Right renal pelvis (tissue), 4 donors: ENCODE measurements at regions not wholly inside any gene's neighbourhood (a gene's known extent, or its start where the extent isn't known, plus 50 kb on each side); places are given as distances from the start of the nearest gene placed in this dataset.

Experiments used
- DNase-seq, 4 donors: peaks; one replicate each; pipeline ENCODE4 v3.0.0-alpha.2; 2013; ENCODE audit warnings: low read depth in 4 of 4, low spot score in 3 of 4, missing footprints in 1 of 4

DNA sequence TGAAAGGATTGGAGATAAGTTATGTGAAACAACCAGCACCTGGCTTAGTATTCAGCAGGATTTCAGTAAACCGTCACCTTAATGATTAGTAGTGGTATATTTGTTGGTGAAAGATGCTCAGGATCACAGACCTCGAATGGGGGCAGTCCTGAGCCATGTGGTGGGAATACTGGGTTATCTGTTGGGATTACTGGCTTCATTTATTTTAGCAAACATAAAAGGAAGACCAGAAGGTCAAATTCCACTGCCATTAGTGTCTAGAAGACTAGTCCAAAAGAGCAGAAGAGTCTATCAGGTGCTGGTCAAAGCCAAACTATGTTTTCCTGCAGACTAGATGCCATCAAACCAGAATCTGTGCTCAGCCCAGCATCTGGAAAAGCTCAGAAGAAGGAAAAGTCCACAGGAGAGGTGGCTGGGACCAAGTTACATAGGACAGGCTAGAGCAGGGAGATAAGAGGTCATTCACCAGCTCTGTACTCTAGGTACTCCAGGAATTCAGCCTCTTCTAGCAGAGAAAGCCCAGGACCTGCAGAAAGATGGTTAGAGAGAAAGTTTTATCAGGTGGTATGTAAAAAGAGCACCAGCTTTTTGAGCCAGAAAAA is 343.4 kb downstream of the PLPP3 start:
- no peak for DNase-seq

DNA sequence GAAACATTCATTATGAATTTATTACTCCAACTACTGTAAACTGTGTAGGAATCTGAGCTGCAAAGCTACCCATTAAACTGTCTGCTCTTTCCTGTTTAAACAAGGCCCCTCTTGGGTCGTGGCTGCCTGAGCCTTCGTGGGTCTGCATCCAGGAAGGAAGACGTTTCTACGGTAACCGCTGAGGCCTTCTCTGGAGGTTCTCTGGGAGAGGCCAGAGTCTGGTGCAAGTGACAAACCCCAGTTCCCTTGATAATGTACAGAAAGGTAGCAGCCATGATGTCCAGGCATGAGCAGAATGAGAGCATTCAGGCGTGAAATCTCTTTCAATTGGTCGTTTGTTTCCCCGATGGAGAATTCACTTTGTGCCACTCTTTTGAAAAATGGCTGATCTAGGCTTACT is 350.2 kb downstream of the PLPP3 start:
- peak; percentile 41 to 66 (median 50) for DNase-seq

DNA sequence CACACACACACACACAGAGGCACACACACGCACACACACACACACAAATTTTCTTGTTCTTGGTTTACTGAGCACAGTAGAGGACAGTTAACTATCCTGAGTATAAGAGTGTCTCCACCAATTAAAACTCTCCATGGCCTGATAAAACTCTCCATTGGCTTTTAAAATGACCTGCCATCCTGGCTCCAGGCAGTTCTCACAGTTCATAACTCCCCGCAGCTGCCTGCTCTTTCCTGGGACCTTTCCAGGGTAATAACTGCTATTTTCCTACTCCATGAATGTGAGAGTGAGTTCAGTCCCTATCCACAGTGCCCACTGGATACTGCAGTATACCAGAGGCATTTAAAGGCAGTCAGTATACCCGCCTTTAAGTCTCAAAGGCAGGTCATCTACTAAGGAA is 351.5 kb downstream of the PLPP3 start:
- no peak for DNase-seq

DNA sequence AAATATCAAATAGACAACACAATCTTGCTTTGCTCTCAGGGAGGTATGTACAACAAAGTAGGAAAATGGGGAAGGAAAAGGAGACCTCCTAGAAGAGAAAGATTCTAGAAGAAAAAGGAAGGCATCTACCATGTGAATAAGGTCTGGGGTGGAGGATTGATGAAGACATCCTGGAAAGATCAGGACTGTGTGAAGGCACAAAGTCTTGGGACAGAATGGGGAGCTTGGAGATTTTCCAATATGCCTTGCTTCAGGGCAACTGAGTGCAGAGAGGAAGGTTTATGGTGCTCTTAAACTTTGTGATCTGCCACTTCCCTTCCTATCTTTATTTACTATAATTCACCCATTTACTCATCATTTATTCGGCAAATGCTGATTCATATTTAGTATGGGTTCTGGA is 352.0 kb downstream of the PLPP3 start:
- no peak for DNase-seq

DNA sequence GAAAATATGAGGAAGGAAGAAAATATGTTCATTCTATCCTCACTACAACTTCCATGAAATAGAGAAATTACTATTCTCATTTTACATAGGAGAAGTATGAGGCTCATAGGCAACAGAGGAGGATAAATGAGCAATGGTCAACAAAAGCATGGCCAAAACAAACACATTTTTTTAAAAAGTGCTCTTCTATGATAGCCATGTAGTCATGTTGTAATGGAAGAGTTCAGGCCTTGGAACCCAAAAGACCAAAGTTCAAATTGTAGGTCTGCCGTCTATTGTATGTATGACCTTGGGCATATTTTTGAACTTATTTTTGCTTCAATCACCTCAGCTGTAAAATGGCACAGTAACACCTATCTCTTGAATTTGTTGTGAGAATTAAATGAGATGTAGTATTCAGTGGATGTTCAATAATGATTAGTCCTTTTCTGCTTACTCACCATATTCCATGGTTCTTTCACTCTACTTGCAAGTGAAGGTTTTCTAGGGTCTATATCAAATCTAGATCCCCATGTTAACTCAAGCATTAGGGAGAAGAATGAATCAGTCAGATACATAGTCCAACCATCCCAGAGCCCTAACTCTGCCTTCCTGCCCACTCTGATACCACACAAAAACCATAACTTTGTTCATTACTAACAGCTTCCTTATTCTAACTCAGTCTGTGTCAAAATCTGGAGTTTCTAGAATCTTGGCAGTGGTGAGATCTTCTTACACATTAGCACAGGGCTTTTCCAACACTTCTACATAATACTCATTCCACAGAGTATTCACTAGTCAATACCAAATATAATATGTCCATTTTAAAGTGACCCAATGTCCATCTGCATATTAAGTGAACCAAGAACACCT is 353.2 kb downstream of the PLPP3 start:
- DNase-seq, result no peak

DNA sequence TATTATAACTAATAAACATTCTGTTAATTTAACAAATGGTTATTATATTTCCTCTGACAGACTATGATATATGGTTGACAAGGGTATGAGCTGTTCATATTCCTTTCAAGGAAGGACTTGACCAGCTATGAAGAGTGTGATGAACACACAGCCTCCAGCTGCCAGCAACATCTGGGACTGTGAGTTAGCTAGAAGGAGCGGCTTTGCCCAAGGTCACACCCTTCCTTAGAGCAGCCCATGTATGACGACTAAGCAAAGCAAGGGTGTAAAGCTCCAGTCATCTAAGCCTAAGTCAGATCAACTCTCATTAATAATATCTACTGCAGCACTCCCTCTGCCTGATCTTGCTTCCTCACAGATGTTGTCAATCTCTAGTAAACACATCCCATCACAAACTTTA is 355.4 kb downstream of the PLPP3 start:
- DNase-seq, result no peak

DNA sequence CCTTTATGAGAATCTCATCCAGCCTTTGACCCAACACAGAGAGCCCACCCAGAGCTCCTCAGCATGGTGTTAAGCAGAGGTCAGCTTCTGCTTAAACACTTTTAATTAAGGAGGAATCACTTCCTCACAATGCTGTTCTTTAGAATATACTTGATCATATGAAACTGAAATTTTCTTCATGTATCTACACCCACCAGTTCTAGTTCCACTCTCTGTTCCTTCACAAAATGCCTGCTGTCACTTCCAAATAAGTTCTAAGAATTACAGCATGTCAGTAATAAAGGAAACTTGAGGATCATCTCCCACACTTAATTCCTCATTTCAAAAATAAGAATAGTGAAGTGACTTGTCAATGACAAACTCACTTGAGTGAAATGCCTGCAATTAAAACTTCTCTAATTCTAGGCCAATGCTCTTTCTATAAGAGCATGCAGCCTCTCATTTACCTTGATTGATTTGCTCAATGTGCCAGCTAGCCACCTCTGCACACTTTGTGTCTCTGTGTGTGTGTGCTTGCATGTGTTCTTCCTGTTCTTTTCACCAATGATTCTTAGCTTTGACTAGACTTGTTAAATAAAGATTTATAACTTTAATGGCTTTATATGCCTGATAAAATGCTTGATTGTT is 356.3 kb downstream of the PLPP3 start:
- no peak for DNase-seq

DNA sequence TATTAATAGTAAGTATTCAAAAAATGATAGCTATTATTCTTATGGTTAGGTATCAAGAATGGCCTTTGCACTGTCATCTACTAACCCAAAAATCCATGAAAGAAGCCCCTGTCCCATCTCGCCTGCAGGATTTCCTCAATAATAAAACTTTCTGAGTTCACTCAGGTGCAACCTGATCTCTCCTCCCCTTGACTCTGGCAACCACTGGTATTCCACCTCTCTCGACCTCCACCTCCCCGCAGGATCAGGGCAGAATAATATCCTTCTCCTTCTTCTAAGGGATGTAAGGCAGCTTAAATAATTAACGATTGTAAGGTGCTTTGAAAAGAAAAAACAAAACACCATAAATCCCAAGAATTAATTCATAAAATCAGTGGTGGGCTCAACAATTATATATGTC is 359.3 kb downstream of the PLPP3 start:
- no peak for DNase-seq

DNA sequence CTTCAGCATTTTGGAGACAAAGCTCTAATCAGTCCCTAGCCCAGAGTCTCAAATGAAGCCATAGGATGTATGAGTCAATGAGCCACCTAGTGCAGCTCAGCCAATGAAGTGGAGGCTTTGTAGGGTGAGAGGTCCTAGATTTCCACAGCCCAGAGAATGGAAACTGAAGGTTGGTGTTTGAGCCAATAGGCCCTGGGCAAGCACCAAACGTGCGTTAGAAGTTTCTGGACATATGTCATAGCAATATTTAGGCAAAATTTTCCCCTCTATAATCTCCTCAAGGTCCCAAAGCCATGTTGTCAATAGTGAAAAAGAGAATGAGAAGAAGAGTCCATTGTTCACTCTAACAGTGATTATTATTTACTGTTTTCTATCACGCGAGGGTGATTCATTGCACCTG is 361.3 kb downstream of the PLPP3 start:
- no peak for DNase-seq

DNA sequence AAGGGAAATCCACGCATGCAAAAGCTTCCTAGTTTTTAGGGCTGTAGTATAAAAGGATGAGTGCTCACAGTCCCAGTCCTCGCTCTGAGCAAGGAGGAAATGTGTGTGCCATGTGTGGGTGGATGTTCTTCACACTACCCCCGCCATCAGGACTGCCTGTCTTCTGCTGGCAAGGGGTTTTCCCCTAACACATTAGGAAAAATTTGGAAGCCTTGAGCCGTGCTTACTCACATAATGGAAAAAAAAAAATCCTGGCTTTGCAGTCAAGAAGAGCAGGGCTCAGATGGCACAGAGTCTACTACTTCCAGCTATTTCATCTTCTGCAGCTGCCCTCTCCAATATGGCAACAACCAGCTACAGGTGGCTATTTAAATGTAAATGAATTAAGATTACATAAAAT is 363.1 kb downstream of the PLPP3 start:
- no peak for DNase-seq

DNA sequence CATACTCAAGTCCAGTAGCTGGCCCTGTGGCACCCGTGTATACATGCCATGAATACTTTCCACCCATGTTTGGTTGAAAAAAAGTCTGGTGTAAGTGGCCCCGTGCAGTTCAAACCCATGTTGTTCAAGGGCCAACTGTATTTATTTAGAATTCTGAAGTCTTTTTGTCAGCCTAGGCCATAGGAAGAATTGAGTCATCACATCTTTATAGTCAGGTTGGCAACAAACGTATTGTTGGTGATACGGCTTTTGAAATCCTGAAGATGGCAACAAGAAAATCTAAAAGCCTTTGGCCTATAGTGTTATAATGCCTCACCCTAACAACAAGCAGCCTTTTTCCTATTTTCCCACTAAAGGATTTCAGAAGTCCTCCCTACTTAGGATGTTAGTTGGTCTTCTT is 363.6 kb downstream of the PLPP3 start:
- no peak for DNase-seq

DNA sequence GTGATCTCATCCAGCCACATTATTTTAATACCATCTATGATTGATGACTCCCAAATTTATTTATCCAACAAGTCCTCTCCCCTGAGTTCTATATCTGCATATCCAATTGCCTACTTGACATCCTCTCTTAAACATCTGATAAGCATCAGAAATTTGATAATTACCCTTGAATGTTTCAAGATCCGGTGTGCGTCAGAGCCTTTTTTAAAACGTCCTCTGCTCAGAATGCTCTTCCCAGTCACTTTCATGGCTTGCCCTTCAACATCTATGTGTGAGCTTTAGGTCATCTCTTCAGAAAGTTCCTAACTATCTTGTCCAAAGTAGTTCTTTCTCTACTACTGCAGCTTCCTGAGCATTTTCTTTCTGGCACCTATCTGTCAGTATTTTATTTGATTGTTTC is 364.3 kb downstream of the PLPP3 start:
- no peak for DNase-seq

DNA sequence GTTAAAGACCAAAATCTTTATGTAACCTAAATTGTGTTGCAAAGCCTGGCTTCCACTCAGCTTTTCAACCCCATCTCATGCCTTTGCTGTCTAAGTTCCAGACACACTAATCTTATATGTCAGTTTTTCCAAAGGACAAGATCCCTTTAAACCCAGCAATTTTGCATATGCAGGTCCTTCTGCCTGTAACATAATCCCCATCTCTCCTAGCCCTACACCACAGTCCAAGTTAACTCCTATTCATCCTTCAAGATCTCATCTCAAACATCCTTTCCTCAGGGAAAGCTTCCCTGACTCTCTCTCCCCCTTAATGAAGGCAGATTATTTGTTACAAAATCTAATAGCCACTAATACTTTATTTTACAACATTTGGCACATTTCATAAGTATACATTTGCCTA is 366.3 kb downstream of the PLPP3 start:
- DNase-seq, result no peak

DNA sequence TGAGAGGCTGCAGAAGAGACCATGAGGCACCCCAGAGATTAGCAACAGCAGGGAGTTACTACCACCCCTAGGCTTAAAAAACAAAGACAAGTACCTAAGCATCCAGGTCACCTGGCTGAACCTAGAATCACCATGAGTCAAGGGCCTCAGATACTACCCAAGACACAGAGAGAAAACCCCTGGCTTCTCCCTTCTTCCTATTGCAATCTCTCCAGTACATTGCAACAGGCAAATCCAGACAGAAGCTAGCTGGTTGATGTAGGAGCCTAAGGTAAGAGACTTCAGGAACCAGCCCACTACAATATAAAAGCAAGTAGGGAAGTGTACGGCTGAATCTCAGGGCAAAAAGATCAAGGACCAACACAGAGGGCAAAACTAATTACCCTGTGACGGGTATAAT is 367.2 kb downstream of the PLPP3 start:
- DNase-seq, result no peak

DNA sequence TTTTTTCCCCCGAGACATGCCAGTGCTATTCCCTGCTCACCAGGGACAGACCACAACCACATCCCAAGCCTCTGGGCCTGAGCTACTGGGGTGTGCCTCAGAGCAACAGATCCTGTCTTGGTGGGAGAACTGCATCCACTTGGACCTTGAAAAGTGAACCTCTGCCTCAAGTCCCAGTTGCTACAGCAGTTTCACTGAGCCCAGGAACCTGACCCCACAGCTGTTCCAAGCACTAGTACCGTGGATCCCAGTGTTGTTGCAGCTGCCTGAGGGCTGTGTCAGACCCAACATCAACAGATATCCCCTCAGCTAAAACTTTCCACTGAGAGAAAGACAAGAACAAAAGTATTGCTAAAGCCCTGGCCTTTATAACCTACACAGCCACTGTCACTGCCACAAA is 373.0 kb downstream of the PLPP3 start:
- no peak for DNase-seq

DNA sequence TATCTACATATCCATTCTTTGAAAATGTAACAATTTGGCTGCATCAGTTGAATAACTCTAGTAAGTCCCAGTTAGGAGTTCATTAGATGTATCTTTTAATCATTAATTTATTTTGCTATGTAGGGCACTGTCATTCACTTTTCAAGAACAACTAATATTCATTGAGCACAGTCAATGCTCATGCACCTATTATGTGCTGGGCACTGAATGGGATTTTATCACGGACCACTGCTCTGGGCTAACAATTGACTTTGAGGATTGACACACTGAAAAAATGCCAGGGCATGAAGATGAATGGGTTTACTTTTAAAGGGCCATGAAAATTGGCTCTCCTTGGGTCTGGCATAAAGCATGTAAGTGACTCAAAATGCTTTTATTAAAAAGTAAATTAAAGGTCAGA is 375.2 kb downstream of the PLPP3 start:
- DNase-seq, result no peak

DNA sequence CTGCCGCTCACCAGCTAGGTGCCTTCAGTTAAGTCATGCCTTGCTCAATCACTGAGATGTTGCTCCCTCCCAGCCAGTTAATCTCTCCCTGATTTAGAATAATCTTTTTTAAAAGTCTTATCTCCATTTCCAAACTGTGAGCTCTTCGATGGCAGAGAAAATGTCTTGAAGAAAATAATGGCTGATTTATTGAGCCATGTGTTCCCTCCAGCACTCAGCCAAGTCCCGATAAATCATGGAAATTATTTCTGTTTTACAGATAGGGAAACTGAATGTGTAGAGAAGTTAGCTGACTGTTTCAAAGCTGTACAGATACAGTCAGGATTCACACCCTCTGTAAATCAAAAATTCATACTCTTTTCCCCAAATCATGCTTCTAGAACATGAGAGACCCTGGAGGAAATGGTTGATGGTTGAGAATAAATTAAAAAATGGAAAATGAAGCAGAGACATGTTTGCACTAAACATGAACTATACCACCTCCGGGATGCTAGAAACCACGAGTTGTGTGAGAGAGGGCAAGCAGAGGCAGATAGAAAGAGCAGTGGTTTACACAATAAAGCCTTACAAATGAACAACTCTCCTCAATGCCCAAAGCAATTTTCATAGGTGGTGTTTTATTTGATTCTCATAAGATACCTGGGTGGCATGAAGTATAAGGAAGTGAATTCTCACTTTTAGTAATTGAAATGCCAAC is 376.4 kb downstream of the PLPP3 start:
- no peak for DNase-seq

DNA sequence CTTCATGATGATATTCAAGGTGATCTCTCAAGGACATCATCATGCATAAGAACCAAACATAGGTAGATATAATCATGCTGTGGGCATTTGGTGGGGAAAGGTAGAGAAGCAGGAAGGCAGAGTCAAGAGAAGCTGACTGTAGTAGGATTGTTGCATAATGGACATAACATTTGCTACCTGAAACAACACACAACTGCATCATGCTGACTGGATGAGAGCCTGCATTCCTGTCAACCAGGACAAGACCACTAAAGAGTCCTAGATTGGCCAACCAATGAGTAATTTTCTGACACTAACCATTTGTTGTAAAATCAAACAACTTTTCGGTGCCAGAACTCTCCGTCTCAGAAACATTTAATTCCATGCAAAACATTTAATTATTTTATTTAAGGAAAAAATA is 377.2 kb downstream of the PLPP3 start:
- DNase-seq, result no peak

DNA sequence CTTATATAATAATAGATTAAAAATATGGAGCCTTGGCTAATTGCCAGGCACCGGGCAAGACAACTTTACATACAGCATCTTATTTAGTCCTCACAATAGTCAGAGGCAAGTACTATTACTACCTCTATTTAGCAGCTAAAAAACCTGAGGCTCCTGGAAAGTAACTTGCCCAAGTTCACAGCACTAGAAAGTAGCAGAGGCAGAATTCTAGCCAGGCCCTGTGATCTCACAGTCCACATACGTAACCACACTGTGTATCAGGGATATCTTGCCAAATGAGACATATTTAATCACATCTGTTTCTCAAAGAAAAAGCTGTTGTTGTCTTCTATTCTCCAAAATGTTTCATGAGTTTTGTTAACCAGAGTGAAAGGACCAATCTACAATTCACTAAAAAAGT is 378.5 kb downstream of the PLPP3 start:
- no peak for DNase-seq

DNA sequence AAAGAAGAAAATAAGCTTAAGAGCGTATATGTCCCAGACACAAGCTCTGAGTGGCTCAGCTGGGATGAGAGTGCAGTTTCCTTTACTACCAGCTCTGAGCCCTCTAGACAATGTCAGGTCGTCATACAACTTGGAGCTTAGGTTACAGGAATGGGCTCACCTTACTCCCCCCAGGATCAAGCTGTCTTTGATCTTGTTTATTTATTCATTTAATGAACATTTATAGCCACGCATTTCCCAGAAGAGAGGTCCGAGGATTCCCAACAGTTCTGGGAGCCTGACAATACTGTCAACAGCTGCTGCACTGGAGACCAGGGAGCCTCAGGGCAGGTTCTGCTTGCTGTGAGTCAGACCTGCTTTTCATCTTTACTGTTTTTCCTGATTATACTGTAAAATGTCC is 378.9 kb downstream of the PLPP3 start:
- DNase-seq, result no peak

DNA sequence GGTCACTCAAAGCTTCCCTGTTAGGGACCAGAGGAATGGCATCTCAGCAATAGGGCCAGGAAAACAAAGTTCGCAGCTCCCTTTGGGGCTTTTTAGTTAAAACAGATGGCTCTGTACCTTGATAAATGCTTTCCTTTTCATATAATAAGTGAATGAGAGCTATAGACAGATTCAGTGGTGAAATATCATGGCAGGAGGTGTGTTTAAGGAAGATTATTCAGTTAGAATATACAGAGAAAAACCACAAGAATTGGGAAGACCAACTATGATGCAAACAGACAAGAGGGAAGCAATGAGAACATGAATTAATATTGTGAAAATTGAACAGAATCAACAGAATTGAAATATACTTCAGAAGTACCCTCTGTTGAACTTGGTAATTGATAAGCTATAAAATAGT is 379.4 kb downstream of the PLPP3 start:
- no peak for DNase-seq

DNA sequence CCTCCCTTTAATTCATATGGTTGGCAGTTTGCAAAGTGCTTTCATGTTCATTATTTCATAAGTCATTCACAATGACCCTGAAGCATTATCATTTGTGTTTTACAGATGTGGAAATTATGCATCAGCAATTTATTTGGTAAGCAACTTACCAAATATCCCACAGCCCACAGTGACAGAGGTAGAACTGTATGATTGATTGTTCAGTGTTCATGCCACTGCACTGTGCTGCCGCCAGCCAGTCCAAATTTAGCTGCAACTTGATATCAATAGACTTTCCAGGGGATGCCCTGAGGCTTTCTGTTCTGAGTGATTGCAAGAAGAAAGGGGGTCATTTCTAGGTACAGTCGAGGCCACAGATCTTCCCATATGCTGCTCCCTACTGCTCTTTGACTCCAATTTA is 380.3 kb downstream of the PLPP3 start:
- DNase-seq, result no peak
